ENCODE measurements at regions not wholly inside any gene's neighbourhood (a gene's known extent, or its start where the extent isn't known, plus 50 kb on each side); places are given as distances from the start of the nearest gene placed in this dataset.

DNA sequence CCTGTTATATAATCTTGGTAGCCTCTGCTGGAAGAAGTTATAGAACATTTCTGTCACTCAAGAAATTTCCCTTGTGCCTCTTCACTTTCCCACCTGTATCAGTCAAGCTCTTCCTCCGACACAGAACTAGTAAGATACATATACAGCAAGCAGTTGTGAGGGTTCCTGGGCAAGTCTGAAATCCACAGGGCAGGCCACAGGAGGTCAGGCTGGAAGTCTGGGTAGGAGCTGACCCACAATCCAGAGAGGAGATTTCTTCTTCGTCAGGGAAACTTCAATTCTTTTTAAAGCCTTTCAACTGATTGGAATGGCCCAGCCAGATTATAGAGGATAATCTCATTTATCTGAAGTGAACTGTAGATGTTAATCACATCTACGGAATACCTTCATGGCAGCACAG, 96.4 kb upstream of the FMN2 start:
- DNase-seq (ENCODE audit: low read depth in 2 of 2), result no peak
- no peak for TF ChIP-seq EZH2 (IDR thresholded peaks at IDR 0.05; ENCODE audit: low read length, missing control alignments)
- TF ChIP-seq, protein P1, sequence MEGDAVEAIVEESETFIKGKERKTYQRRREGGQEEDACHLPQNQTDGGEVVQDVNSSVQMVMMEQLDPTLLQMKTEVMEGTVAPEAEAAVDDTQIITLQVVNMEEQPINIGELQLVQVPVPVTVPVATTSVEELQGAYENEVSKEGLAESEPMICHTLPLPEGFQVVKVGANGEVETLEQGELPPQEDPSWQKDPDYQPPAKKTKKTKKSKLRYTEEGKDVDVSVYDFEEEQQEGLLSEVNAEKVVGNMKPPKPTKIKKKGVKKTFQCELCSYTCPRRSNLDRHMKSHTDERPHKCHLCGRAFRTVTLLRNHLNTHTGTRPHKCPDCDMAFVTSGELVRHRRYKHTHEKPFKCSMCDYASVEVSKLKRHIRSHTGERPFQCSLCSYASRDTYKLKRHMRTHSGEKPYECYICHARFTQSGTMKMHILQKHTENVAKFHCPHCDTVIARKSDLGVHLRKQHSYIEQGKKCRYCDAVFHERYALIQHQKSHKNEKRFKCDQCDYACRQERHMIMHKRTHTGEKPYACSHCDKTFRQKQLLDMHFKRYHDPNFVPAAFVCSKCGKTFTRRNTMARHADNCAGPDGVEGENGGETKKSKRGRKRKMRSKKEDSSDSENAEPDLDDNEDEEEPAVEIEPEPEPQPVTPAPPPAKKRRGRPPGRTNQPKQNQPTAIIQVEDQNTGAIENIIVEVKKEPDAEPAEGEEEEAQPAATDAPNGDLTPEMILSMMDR (conservative IDR thresholded peaks at IDR 0.05 in 1 of 2, IDR thresholded peaks at IDR 0.05 in 1 of 2; ENCODE audit: low read depth in 1 of 2, low read length in 2 of 2), result no peak
- Histone ChIP-seq H4K20me1 (ENCODE audit: control insufficient read depth, extremely low read depth, insufficient read depth, low read length) (no peaks in the 10 kb centered on the region), H3K4me3 (replicated peaks in 1 of 4; ENCODE audit: control extremely low read depth in 1 of 4, insufficient read depth in 1 of 4, low read depth in 3 of 4, low read length in 4 of 4) (no peak overlapping the region), H2AFZ (ENCODE audit: low read length) (no peak overlapping the region), H3K27ac (ENCODE audit: insufficient read depth, low read length) (no peak overlapping the region), H3K79me2 (ENCODE audit: control insufficient read depth, insufficient read depth, low read length) (no peaks in the 10 kb centered on the region), H3K9ac (ENCODE audit: insufficient read depth, low read length) (no peak overlapping the region), H3K27me3 (ENCODE audit: control insufficient read depth, insufficient read depth, low read length) (peaks cover 26% of the 10 kb centered on the region), H3K36me3 (ENCODE audit: control insufficient read depth, insufficient read depth, low read length) (no peaks in the 10 kb centered on the region), H3K4me2 (ENCODE audit: extremely low read depth, insufficient read depth, low read length) (no peak overlapping the region), H3K4me1 (ENCODE audit: control insufficient read depth, extremely low read depth, insufficient read depth, low read length) (no peaks in the 10 kb centered on the region), H3K9me3 (ENCODE audit: control insufficient read depth, insufficient read depth, low read depth, low read length) (no peaks in the 10 kb centered on the region)

DNA sequence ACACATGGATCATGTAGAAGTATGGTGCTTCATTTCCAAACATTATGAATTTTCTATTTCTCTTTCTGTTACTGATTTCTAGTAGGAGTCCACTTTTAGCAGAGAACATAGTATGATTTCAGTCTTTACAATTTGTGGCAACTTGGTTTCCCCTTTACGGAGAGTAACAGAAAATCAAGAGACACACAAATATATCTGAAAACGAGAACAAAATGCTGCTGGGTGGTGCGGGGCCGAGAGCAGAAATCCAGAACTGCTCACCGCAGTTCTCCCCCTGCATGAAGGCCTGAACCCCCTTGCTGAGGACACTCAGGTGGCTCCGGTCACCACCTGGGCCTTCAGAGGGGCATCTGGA, 94.5 kb upstream of the FMN2 start:
- H3K4me2 ChIP-seq (ENCODE audit: extremely low read depth, insufficient read depth, low read length), result no peak overlapping the region
- no peak for DNase-seq (ENCODE audit: low read depth in 2 of 2)
- H3K4me1 ChIP-seq (ENCODE audit: control insufficient read depth, extremely low read depth, insufficient read depth, low read length), result no peaks in the 10 kb centered on the region
- no peaks in the 10 kb centered on the region for H3K79me2 ChIP-seq (ENCODE audit: control insufficient read depth, insufficient read depth, low read length)
- no peak overlapping the region for H3K27ac ChIP-seq (ENCODE audit: insufficient read depth, low read length)
- H3K9me3 ChIP-seq (ENCODE audit: control insufficient read depth, insufficient read depth, low read depth, low read length), result no peaks in the 10 kb centered on the region
- H3K9ac ChIP-seq (ENCODE audit: insufficient read depth, low read length), result no peak overlapping the region
- peaks cover 26% of the 10 kb centered on the region for H3K27me3 ChIP-seq (ENCODE audit: control insufficient read depth, insufficient read depth, low read length)
- H2AFZ ChIP-seq (ENCODE audit: low read length), result no peak overlapping the region
- TF ChIP-seq, protein P1 (conservative IDR thresholded peaks at IDR 0.05 in 1 of 2, IDR thresholded peaks at IDR 0.05 in 1 of 2; ENCODE audit: low read depth in 1 of 2, low read length in 2 of 2), result no peak
- no peak for TF ChIP-seq EZH2 (IDR thresholded peaks at IDR 0.05; ENCODE audit: low read length, missing control alignments)
- H4K20me1 ChIP-seq (ENCODE audit: control insufficient read depth, extremely low read depth, insufficient read depth, low read length), result no peaks in the 10 kb centered on the region
- H3K36me3 ChIP-seq (ENCODE audit: control insufficient read depth, insufficient read depth, low read length), result no peaks in the 10 kb centered on the region
- H3K4me3 ChIP-seq (replicated peaks in 1 of 4; ENCODE audit: control extremely low read depth in 1 of 4, insufficient read depth in 1 of 4, low read depth in 3 of 4, low read length in 4 of 4), result no peak overlapping the region

DNA sequence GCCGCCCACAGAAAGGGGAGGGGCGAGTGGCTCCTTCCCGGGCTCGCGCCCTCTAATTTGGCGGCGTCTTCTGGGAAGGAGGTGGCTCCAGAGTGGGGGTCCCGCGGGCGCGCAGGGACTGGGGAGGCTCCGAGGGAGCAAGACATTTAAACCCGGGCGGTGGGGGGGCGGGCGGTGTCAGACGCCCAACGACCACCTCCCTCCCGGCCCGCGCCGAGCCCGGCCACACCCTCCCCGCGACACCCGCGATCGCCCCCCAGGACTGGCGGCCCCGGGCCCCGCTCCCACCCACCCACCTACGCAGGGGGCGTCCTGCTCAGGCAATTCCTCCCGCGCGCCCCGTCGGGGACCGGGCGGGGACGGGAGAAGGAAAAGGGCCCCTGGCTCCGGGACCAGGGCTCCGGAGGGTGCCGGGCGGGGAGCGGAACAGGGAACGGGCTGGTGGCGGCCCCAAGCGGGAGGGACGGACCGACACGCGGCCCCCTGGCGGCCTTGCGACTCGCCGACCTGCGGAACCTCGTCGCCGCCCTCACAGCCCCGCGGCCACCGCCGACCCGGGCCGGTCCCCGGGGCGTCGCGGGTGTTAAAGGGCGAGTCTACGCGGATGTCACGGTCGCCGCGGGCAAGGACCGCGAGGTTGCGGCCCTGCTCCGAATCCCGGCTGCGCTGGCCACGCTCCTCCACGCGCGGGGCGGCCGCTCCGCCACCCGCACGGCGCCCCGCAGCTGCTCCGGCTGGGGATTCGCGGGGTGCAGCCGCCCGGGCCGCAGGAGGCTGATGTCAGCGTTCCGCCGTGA, 94.0 kb upstream of the FMN2 start:
- Histone ChIP-seq H3K9me3 (ENCODE audit: control insufficient read depth, insufficient read depth, low read depth, low read length) (no peaks in the 10 kb centered on the region), H3K9ac (ENCODE audit: insufficient read depth, low read length) (no peak overlapping the region), H3K4me1 (ENCODE audit: control insufficient read depth, extremely low read depth, insufficient read depth, low read length) (no peaks in the 10 kb centered on the region), H2AFZ (ENCODE audit: low read length) (no peak overlapping the region), H3K4me3 (replicated peaks in 1 of 4; ENCODE audit: control extremely low read depth in 1 of 4, insufficient read depth in 1 of 4, low read depth in 3 of 4, low read length in 4 of 4) (peak overlapping the region in 3 of 4 experiments; percentile 17 to 41 (median 33)), H4K20me1 (ENCODE audit: control insufficient read depth, extremely low read depth, insufficient read depth, low read length) (no peaks in the 10 kb centered on the region), H3K79me2 (ENCODE audit: control insufficient read depth, insufficient read depth, low read length) (no peaks in the 10 kb centered on the region), H3K36me3 (ENCODE audit: control insufficient read depth, insufficient read depth, low read length) (no peaks in the 10 kb centered on the region), H3K27me3 (ENCODE audit: control insufficient read depth, insufficient read depth, low read length) (peaks cover 26% of the 10 kb centered on the region), H3K27ac (ENCODE audit: insufficient read depth, low read length) (no peak overlapping the region), H3K4me2 (ENCODE audit: extremely low read depth, insufficient read depth, low read length) (peak overlapping the region; percentile 60)
- peak in 1 of 2 donors; percentile 11 for DNase-seq (ENCODE audit: low read depth in 2 of 2)
- peak; percentile 91 for TF ChIP-seq EZH2 (IDR thresholded peaks at IDR 0.05; ENCODE audit: low read length, missing control alignments)
- TF ChIP-seq, protein P1 (conservative IDR thresholded peaks at IDR 0.05 in 1 of 2, IDR thresholded peaks at IDR 0.05 in 1 of 2; ENCODE audit: low read depth in 1 of 2, low read length in 2 of 2), result peak; percentile 4 to 15
